K562 (cell line): ENCODE measurements at regions not wholly inside any gene's neighbourhood (a gene's known extent, or its start where the extent isn't known, plus 50 kb on each side); places are given as distances from the start of the nearest gene placed in this dataset.

Source experiments
- ATAC-seq: fragments of 200-7000 bp; cut with Tn5 transposase; 3 replicates; pipeline ENCODE4 v1.9.1; 2020; ENCODE audit warnings: moderate library complexity
- BruUV-seq: library from RNA; stranded (reverse); fragments of 400-500 nt; replicated peaks from 2 replicates; lab custom pipeline; 2021; lab: Mats Ljungman, UMichigan
- CTCF ChIA-PET: fragments of 300-600 bp; formaldehyde crosslinking; extraction: SDS; loops from one replicate; lab custom pipeline; 2021; ENCODE audit warnings: low intra/inter-chr PET ratio; lab: Yijun Ruan, JAX
- POLR2A ChIA-PET: fragments of 300-600, 350-650 bp; sonication (Branson Sonifier 250); formaldehyde crosslinking; extraction: SDS; loops from one replicate; lab custom pipeline; 2021; ENCODE audit warnings: antibody characterized with exemption, inconsistent platforms; lab: Yijun Ruan, JAX
- DNase-seq, 4 experiments: peaks; one replicate each; pipeline versions ENCODE4 v3.0.0 to v3.0.0-alpha.2; 2011 to 2018; ENCODE audit warnings: low spot score in 3 of 4, mixed read lengths in 3 of 4; ENCODE audit errors: extremely low read depth in 1 of 4
- FAIRE-seq: peaks from 2 replicates; lab custom pipeline; 2011; peaks lifted over from hg19 to GRCh38; lab: Jason Lieb, UNC
- H2AFZ ChIP-seq: 2 replicates; pipeline ENCODE4 v1.6.0; 2011; ENCODE audit warnings: low read depth, low read length, control low read depth, inconsistent platforms
- H3K27ac ChIP-seq: fragments of 200-600 bp; 3 replicates; pipeline ENCODE4 v1.8.0; 2011; ENCODE audit warnings: low read depth, mild to moderate bottlenecking, control low read depth, inconsistent platforms, low read length, moderate library complexity, mixed read lengths; ENCODE audit errors: extremely low read depth
- H3K27me3 ChIP-seq, 2 experiments: fragments of 300-600 bp in 1 of 2; 2 replicates in 1 of 2; 3 replicates in 1 of 2; pipeline versions ENCODE4 v1.6.0 to v1.8.0; 2011; ENCODE audit warnings: inconsistent platforms in 2 of 2, low read length in 2 of 2, mild to moderate bottlenecking in 1 of 2, mixed read lengths in 1 of 2, moderate library complexity in 1 of 2; ENCODE audit not compliant: control insufficient read depth in 2 of 2, insufficient read depth in 2 of 2
- H3K36me3 ChIP-seq: fragments of 300-600 bp; 3 replicates; pipeline ENCODE4 v1.8.0; 2011; ENCODE audit warnings: mild to moderate bottlenecking, low read length, inconsistent platforms; ENCODE audit not compliant: control insufficient read depth, insufficient read depth
- H3K4me1 ChIP-seq, 2 experiments: fragments of 200-600 bp in 1 of 2; replicated peaks in 1 of 2; 2 replicates in 1 of 2; 3 replicates in 1 of 2; pipeline versions ENCODE4 v1.5.1 to v1.8.0; 2011; ENCODE audit warnings: inconsistent platforms in 2 of 2, low read length in 2 of 2, mild to moderate bottlenecking in 1 of 2, mixed read lengths in 1 of 2, moderate library complexity in 1 of 2; ENCODE audit not compliant: control insufficient read depth in 2 of 2, insufficient read depth in 2 of 2
- H3K4me2 ChIP-seq: 2 replicates; pipeline ENCODE4 v1.6.1; 2011; ENCODE audit warnings: low read length, control low read depth, inconsistent platforms, mixed read lengths; ENCODE audit not compliant: insufficient read depth
- H3K4me3 ChIP-seq: fragments of 200-600 bp; sonication (generic), shearing (Covaris generic); 2 replicates; pipeline ENCODE4 v1.5.1; 2016; ENCODE audit warnings: control low read depth, inconsistent platforms
- H3K79me2 ChIP-seq: fragments of 200-600 bp; 3 replicates; pipeline ENCODE4 v1.8.0; 2011; ENCODE audit warnings: low read length, inconsistent platforms; ENCODE audit not compliant: control insufficient read depth, insufficient read depth
- H3K9ac ChIP-seq, 2 experiments: 2 replicates each; pipeline versions ENCODE4 v1.6.0 to v1.6.1; 2011; ENCODE audit warnings: low read depth in 2 of 2, low read length in 2 of 2, control low read depth in 1 of 2, inconsistent platforms in 1 of 2, mild to moderate bottlenecking in 1 of 2, mixed read lengths in 1 of 2; ENCODE audit not compliant: insufficient read depth in 1 of 2
- H3K9me1 ChIP-seq: one replicate; pipeline ENCODE4 v1.6.0; 2011; ENCODE audit warnings: inconsistent platforms, mild to moderate bottlenecking, low read length, moderate library complexity; ENCODE audit not compliant: control insufficient read depth, insufficient read depth
- H3K9me3 ChIP-seq: replicated peaks from 2 replicates; pipeline ENCODE4 v1.5.1; 2011; ENCODE audit warnings: low read depth, low read length, inconsistent platforms; ENCODE audit not compliant: control insufficient read depth, insufficient read depth
- H4K20me1 ChIP-seq: replicated peaks from 2 replicates; pipeline ENCODE4 v1.6.1; 2011; ENCODE audit warnings: low read length, inconsistent platforms, mixed read lengths; ENCODE audit not compliant: control insufficient read depth, insufficient read depth
- C11orf30 ChIP-seq: fragments of 450-650 bp; IDR thresholded peaks from 2 replicates; pipeline ENCODE4 v1.6.1; 2016; ENCODE audit warnings: low read depth, mild to moderate bottlenecking
- GABPA ChIP-seq: fragments of 200-800 bp; sonication (Bioruptor generic); conservative IDR thresholded peaks from 2 replicates; pipeline ENCODE4 v1.6.1; 2016; ENCODE audit warnings: low read depth, missing genetic modification characterization, missing compliant biosample characterization
- MYC ChIP-seq, 2 experiments: fragments of 250-450 bp in 1 of 2; sonication (Bioruptor Pico) in 1 of 2; IDR thresholded peaks; 2 replicates each; pipeline versions ENCODE4 v1.5.1 to v1.6.1; 2012 to 2021; ENCODE audit warnings: low read depth in 2 of 2, borderline replicate concordance in 1 of 2, improper control_type of control experiment in 1 of 2, low read length in 1 of 2, mild to moderate bottlenecking in 1 of 2, moderate library complexity in 1 of 2
- NFE2L1 ChIP-seq: fragments of 450-650 bp; IDR thresholded peaks from 2 replicates; pipeline ENCODE4 v1.6.1; 2016; ENCODE audit warnings: missing genetic modification characterization, low read depth, mild to moderate bottlenecking, missing compliant biosample characterization, moderate library complexity, borderline replicate concordance
- PCBP2 ChIP-seq: fragments of 200-400 bp; formaldehyde crosslinking; IDR thresholded peaks from 2 replicates; pipeline ENCODE4 v1.6.1; 2018; ENCODE audit warnings: low read length, low read depth, mild to moderate bottlenecking, moderate library complexity; ENCODE audit not compliant: poor library complexity, severe bottlenecking
- POU5F1 ChIP-seq: fragments of 150-350 bp; IDR thresholded peaks from 2 replicates; pipeline ENCODE4 v1.6.1; 2014; ENCODE audit warnings: borderline replicate concordance, low read length, low read depth, mild to moderate bottlenecking; ENCODE audit not compliant: partially characterized antibody
- RBM39 ChIP-seq: fragments of 200-400 bp; formaldehyde crosslinking; optimal IDR thresholded peaks from 2 replicates; pipeline ENCODE3; 2018; ENCODE audit warnings: low read depth, low read length
- SIN3A ChIP-seq, 2 experiments: fragments of 150-350 bp in 1 of 2; IDR thresholded peaks; 2 replicates each; pipeline ENCODE4 v1.6.1; 2011 to 2016; ENCODE audit warnings: borderline replicate concordance in 2 of 2, low read depth in 2 of 2, low read length in 2 of 2, mild to moderate bottlenecking in 2 of 2, moderate library complexity in 2 of 2; ENCODE audit not compliant: control insufficient read depth in 1 of 2
- SMARCA4 ChIP-seq: fragments of 450-650 bp; IDR thresholded peaks from 2 replicates; pipeline ENCODE4 v1.6.1; 2016
- SMARCA5 ChIP-seq: fragments of 450-650 bp; IDR thresholded peaks from 2 replicates; pipeline ENCODE4 v1.6.1; 2016
- SMC3 ChIP-seq: conservative IDR thresholded peaks from 2 replicates; pipeline ENCODE4 v1.6.1; 2011; ENCODE audit warnings: low read depth, low read length, improper control_type of control experiment; ENCODE audit not compliant: insufficient read depth
- SRF ChIP-seq, 2 experiments: fragments of 250-450, 450-650 bp in 1 of 2; sonication (Bioruptor Pico) in 1 of 2; sonication (generic) in 1 of 2; formaldehyde crosslinking; IDR thresholded peaks; 2 replicates each; pipeline versions ENCODE4 v1.5.0 to v1.5.1; 2020 to 2022; ENCODE audit warnings: mild to moderate bottlenecking in 1 of 2, missing genetic modification reagents in 1 of 2
- XRCC4 ChIP-seq: IDR thresholded peaks from one replicate; pipeline ENCODE4 v1.6.1; 2011; ENCODE audit not compliant: insufficient read depth, insufficient read length; ENCODE audit errors: extremely low read depth
- ZNF316 ChIP-seq: fragments of 450-650 bp; IDR thresholded peaks from 2 replicates; pipeline ENCODE4 v1.6.1; 2016
- ZNF551 ChIP-seq: fragments of 250-450 bp; sonication (Bioruptor Pico); IDR thresholded peaks from 2 replicates; pipeline ENCODE4 v1.5.0; 2021; ENCODE audit warnings: mild to moderate bottlenecking, moderate library complexity
- ZNF561 ChIP-seq: fragments of 450-650 bp; formaldehyde crosslinking; conservative IDR thresholded peaks from 2 replicates; pipeline ENCODE4 v1.4.0; 2020; ENCODE audit warnings: mild to moderate bottlenecking, moderate library complexity
- ZNF699 ChIP-seq: fragments of 250-450 bp; sonication (Bioruptor Pico); IDR thresholded peaks from 2 replicates; pipeline ENCODE4 v1.8.0; 2021; ENCODE audit warnings: mild to moderate bottlenecking, moderate library complexity; ENCODE audit not compliant: insufficient replicate concordance
- ZNF764 ChIP-seq: fragments of 250-450 bp; sonication (Bioruptor Pico); IDR thresholded peaks from 2 replicates; pipeline ENCODE4 v1.4.0; 2020; ENCODE audit warnings: low read depth, mild to moderate bottlenecking, moderate library complexity
- WGBS: fragments of 100-300 bp; shearing (Covaris generic); methylation state at CpG from one replicate; pipeline ENCODE4 v1.1.6; 2016; ENCODE audit warnings: low coverage, mixed read lengths; ENCODE audit not compliant: insufficient coverage; ENCODE audit errors: missing lambda C conversion rate; 5-methylcytosine and 5-hydroxymethylcytosine counted together
- in situ Hi-C: fragments of 300-500 bp; cut with MboI; formaldehyde crosslinking; loops from 4 replicates; pipeline ENCODE4 v1.15.0; 2018; ENCODE audit warnings: inconsistent platforms, mixed read lengths
- intact Hi-C: fragments of 100-400 bp; cut with micrococcal nuclease; formaldehyde crosslinking; loops from 2 replicates; pipeline ENCODE4 v1.14.2; 2022
- TF ChIP-seq, protein P1 (sequence below): sonication (generic); formaldehyde crosslinking; IDR thresholded peaks from 2 replicates; pipeline ENCODE4 v1.8.0; 2022; ENCODE audit warnings: mild to moderate bottlenecking, missing genetic modification reagents
- TF ChIP-seq, protein P2 (sequence below): sonication (generic); formaldehyde crosslinking; IDR thresholded peaks from 2 replicates; pipeline ENCODE4 v1.8.1; 2023; ENCODE audit warnings: mild to moderate bottlenecking, missing genetic modification reagents

DNA sequence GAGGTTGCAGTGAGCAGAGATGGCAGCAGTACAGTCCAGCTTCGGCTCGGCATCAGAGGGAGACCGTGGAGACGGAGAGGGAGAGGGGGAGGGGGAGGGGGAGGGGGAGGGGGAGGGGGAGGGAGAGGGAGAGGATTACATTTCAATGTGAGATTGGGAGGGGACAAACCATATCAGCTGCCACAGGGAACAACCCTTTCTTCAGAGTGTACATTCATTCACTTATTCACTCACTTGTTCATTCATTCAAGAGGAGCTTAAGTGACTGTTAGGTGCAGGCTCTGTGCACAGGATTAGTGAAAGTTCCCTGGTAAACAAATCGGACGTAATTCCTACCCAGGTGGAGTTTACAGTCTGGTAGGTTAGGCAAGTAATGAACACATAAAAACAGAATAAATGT lies 65.6 kb upstream of the MEDAG start (continued):
- TF ChIP-seq ZNF699 (no peak), POU5F1 (no peak), ZNF316 (no peak), ZNF551 (CRISPR knock-in tag) (no peak), SRF (CRISPR knock-in tag; IDR thresholded peaks at IDR 0.05) (no peak), MYC (IDR thresholded peaks at IDR 0.05; ENCODE audit: low read depth, low read length) (no peak), MYC (CRISPR knock-in tag; IDR thresholded peaks at IDR 0.05; ENCODE audit: borderline replicate concordance, low read depth) (no peak)

DNA sequence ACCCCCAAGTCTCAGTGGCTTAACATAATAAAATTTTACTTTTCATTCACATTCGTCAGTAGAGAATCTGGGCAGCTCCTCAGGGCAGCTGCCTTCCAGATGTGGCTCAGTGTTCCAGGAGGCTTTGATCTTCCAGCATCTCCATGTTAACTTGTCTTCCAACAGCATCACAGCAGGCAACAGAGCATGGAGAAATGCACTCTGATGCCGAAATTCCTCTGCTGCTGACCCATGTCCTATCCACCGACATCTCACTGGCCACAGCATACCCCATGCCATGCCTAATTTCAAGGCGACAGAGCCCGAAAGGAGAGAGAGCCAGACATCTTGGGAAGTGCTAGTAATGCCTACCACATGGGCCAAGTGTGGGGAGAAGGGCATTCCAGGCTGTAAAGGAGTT lies 64.9 kb upstream of the MEDAG start:
- H3K9ac ChIP-seq, result no peak overlapping the region
- no peak overlapping the region for H3K27ac ChIP-seq
- 10% methylated on average over 4 of the region's 5 CpGs for WGBS
- no peak for DNase-seq
- no peak overlapping the region for H3K4me3 ChIP-seq
- no peaks in the 10 kb centered on the region for H4K20me1 ChIP-seq
- H3K9me1 ChIP-seq, result no peaks in the 10 kb centered on the region
- H3K9me3 ChIP-seq, result no peaks in the 10 kb centered on the region
- no peaks in the 10 kb centered on the region; a peak in 1 of 5 replicates for H3K4me1 ChIP-seq
- CTCF ChIA-PET, result no interaction called here
- intact Hi-C loops (no loop called here), in situ Hi-C loops (no loop called here)
- no peaks in the 10 kb centered on the region for H3K79me2 ChIP-seq
- BruUV-seq, result no TSS peak
- H3K36me3 ChIP-seq, result no peaks in the 10 kb centered on the region
- peaks cover 0 to 6% of the 10 kb centered on the region in 2 experiments; a peak in 1 of 5 replicates for H3K27me3 ChIP-seq
- ATAC-seq, result no peak
- no peak overlapping the region for H2AFZ ChIP-seq
- POLR2A ChIA-PET, result no interaction called here
- no peak overlapping the region for H3K4me2 ChIP-seq
- TF ChIP-seq NFE2L1 (no peak), SMC3 (no peak), SMARCA5 (no peak), PCBP2 (no peak), ZNF764 (CRISPR knock-in tag) (no peak), ZNF561 (CRISPR knock-in tag) (no peak), SIN3A (IDR thresholded peaks at IDR 0.05; ENCODE audit: borderline replicate concordance in 2 of 2, control insufficient read depth in 1 of 2, low read depth in 2 of 2, low read length in 2 of 2) (no peak), RBM39 (no peak), SMARCA4 (no peak), XRCC4 (no peak), C11orf30 (no peak), GABPA (tag) (no peak)
- TF ChIP-seq, protein P1, sequence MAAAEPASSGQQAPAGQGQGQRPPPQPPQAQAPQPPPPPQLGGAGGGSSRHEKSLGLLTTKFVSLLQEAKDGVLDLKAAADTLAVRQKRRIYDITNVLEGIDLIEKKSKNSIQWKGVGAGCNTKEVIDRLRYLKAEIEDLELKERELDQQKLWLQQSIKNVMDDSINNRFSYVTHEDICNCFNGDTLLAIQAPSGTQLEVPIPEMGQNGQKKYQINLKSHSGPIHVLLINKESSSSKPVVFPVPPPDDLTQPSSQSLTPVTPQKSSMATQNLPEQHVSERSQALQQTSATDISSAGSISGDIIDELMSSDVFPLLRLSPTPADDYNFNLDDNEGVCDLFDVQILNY (CRISPR knock-in tag), result no peak
- TF ChIP-seq, protein P2, sequence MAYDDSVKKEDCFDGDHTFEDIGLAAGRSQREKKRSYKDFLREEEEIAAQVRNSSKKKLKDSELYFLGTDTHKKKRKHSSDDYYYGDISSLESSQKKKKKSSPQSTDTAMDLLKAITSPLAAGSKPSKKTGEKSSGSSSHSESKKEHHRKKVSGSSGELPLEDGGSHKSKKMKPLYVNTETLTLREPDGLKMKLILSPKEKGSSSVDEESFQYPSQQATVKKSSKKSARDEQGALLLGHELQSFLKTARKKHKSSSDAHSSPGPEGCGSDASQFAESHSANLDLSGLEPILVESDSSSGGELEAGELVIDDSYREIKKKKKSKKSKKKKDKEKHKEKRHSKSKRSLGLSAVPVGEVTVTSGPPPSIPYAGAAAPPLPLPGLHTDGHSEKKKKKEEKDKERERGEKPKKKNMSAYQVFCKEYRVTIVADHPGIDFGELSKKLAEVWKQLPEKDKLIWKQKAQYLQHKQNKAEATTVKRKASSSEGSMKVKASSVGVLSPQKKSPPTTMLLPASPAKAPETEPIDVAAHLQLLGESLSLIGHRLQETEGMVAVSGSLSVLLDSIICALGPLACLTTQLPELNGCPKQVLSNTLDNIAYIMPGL (CRISPR knock-in tag), result no peak
- FAIRE-seq, result no peak
